Neutrophil (primary cell): ENCODE measurements at regions not wholly inside any gene's neighbourhood (a gene's known extent, or its start where the extent isn't known, plus 50 kb on each side); places are given as distances from the start of the nearest gene placed in this dataset.

Experiments used
- H3K27ac ChIP-seq: fragments of 200-600 bp; sonication (generic); 2 replicates; pipeline ENCODE4 v1.5.1; 2016; ENCODE audit warnings: mild to moderate bottlenecking, moderate library complexity
- H3K27me3 ChIP-seq: fragments of 200-600 bp; sonication (generic); 2 replicates; pipeline ENCODE4 v1.6.0; 2016; ENCODE audit warnings: mild to moderate bottlenecking
- H3K36me3 ChIP-seq: fragments of 200-600 bp; sonication (generic); 2 replicates; pipeline ENCODE4 v1.5.1; 2017
- H3K4me1 ChIP-seq, 2 experiments: fragments of 200-600 bp in 1 of 2; sonication (generic) in 1 of 2; 1 replicate in 1 of 2; 2 replicates in 1 of 2; pipeline versions ENCODE4 v1.5.1 to v1.6.1; 2013 to 2016; ENCODE audit warnings: low read depth in 1 of 2, low read length in 1 of 2, mild to moderate bottlenecking in 1 of 2, moderate library complexity in 1 of 2; ENCODE audit not compliant: control insufficient read depth in 1 of 2, insufficient read depth in 1 of 2
- H3K4me3 ChIP-seq, 2 experiments: fragments of 200-600 bp in 1 of 2; sonication (generic) in 1 of 2; 1 replicate in 1 of 2; 2 replicates in 1 of 2; pipeline ENCODE4 v1.5.1; 2013 to 2016; ENCODE audit warnings: low read depth in 1 of 2, low read length in 1 of 2, mild to moderate bottlenecking in 1 of 2, moderate library complexity in 1 of 2
- H3K9me3 ChIP-seq: fragments of 200-600 bp; sonication (generic); 2 replicates; pipeline ENCODE4 v1.5.1; 2016
- TF ChIP-seq, protein P1 (sequence below): fragments of 200-600 bp; sonication (generic); IDR thresholded peaks from 2 replicates; pipeline ENCODE4 v1.5.1; 2016; ENCODE audit warnings: antibody characterized with exemption

DNA sequence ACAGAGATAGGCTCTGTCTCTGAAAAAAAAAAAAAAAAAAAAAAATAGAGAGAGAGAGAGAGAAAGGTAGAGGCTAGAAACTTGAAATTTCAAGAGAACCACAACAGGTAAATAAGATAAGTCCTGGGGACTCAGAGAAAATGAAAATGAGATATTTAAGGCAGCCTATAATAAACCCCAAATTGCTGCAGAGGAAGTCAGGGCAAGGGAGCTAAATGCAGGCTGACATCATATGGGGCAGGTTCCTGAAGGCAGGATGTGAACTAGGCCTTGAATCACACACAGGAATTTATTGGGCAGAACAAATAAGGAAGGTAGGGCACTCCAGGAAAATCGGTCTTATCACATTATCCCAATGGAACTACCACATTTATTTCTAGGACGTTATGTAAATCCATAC lies 54.9 kb upstream of the NUDT4 start:
- Histone ChIP-seq H3K9me3 (no peaks in the 10 kb centered on the region), H3K4me3 (no peak overlapping the region), H3K36me3 (no peaks in the 10 kb centered on the region), H3K27me3 (no peaks in the 10 kb centered on the region), H3K4me1 (no peaks in the 10 kb centered on the region), H3K27ac (no peak overlapping the region)
- TF ChIP-seq, protein P1, sequence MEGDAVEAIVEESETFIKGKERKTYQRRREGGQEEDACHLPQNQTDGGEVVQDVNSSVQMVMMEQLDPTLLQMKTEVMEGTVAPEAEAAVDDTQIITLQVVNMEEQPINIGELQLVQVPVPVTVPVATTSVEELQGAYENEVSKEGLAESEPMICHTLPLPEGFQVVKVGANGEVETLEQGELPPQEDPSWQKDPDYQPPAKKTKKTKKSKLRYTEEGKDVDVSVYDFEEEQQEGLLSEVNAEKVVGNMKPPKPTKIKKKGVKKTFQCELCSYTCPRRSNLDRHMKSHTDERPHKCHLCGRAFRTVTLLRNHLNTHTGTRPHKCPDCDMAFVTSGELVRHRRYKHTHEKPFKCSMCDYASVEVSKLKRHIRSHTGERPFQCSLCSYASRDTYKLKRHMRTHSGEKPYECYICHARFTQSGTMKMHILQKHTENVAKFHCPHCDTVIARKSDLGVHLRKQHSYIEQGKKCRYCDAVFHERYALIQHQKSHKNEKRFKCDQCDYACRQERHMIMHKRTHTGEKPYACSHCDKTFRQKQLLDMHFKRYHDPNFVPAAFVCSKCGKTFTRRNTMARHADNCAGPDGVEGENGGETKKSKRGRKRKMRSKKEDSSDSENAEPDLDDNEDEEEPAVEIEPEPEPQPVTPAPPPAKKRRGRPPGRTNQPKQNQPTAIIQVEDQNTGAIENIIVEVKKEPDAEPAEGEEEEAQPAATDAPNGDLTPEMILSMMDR = no peak

DNA sequence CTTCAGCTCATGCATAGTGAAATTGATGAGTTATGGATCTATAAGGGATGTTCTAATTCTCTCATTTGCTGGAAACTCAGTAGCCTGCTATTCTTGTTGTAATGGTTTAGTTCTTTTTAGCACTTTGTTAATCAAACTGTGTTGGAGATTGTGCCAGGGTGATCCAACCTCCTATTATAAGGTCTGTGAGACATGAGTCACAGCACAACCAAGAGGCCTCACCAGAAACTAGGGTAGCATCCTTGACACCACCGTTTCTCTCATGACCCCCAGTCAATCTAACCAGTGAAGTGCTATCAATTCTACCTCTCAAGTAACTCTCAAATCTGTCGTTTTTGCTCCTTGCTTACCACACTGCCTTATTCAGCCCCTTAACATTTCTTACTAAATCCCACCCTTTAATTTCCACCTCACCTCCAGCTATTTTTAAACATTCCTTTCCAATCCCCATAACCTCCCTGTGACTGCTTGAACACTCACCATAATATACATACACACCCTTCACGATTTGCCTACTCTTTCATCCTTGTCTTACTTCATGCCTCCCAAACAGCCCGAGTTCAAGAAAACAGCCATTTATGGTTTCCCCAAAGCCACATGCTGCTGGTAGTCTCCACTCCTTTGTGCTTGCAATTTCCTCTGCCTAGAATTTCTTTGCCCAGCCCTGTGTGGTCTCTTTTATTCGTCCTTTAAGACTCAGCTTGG lies 53.9 kb upstream of the NUDT4 start:
- TF ChIP-seq, protein P1 = no peak
- H3K4me1 ChIP-seq = no peaks in the 10 kb centered on the region
- no peaks in the 10 kb centered on the region for H3K27me3 ChIP-seq
- H3K4me3 ChIP-seq = no peak overlapping the region
- H3K36me3 ChIP-seq = no peaks in the 10 kb centered on the region
- no peak overlapping the region for H3K27ac ChIP-seq
- no peaks in the 10 kb centered on the region for H3K9me3 ChIP-seq

DNA sequence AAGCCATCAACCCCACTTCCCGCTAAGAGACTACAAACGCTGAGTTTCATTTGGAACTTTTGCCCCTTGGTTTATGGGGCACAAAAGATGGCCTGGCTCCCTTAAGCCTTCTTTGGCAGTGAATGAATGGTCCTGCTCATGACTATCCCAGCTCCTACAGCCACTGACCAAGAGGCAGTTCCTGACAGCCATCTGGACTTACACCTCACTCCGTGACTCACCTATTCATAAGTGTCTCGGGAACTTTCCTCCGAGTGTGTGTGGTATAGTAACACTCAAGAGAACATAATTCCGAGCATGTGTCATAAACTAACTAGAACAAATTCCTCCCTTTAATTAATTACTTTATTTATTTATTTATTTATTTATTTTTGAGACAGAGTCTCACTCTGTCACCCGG lies 51.9 kb upstream of the NUDT4 start:
- no peak overlapping the region for H3K27ac ChIP-seq
- TF ChIP-seq, protein P1 = no peak
- no peaks in the 10 kb centered on the region for H3K9me3 ChIP-seq
- no peaks in the 10 kb centered on the region for H3K27me3 ChIP-seq
- no peak overlapping the region for H3K4me3 ChIP-seq
- H3K4me1 ChIP-seq = no peaks in the 10 kb centered on the region
- no peaks in the 10 kb centered on the region for H3K36me3 ChIP-seq
